ENCODE measurements at regions not wholly inside any gene's neighbourhood (a gene's known extent, or its start where the extent isn't known, plus 50 kb on each side); places are given as distances from the start of the nearest gene placed in this dataset.

DNA sequence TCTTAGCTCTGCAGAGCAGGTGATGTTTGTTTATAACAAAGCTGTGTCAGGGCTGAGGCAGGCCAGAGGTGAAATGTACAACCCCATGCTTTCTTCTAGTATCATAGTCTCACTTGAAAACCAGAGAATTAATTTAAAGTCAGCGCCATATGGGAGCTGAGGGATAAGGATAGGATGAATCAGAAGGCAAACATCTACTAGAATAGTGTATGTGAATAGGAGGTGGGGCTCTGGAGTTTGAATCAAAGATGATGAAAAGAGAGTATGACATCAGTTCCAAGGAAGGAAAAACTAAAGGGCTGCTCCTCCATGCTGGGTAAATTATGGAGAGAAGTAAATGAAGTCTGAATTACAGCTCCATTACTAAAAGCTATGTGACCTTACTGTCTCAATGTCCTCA lies 441.5 kb downstream of the RASEF start:
- TF ChIP-seq, protein P1, sequence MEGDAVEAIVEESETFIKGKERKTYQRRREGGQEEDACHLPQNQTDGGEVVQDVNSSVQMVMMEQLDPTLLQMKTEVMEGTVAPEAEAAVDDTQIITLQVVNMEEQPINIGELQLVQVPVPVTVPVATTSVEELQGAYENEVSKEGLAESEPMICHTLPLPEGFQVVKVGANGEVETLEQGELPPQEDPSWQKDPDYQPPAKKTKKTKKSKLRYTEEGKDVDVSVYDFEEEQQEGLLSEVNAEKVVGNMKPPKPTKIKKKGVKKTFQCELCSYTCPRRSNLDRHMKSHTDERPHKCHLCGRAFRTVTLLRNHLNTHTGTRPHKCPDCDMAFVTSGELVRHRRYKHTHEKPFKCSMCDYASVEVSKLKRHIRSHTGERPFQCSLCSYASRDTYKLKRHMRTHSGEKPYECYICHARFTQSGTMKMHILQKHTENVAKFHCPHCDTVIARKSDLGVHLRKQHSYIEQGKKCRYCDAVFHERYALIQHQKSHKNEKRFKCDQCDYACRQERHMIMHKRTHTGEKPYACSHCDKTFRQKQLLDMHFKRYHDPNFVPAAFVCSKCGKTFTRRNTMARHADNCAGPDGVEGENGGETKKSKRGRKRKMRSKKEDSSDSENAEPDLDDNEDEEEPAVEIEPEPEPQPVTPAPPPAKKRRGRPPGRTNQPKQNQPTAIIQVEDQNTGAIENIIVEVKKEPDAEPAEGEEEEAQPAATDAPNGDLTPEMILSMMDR (IDR thresholded peaks at IDR 0.05; ENCODE audit: insufficient read depth, missing control alignments) = no peak
- FAIRE-seq (no peak), DNase-seq (ENCODE audit: insufficient read length, low spot score) (no peak)

DNA sequence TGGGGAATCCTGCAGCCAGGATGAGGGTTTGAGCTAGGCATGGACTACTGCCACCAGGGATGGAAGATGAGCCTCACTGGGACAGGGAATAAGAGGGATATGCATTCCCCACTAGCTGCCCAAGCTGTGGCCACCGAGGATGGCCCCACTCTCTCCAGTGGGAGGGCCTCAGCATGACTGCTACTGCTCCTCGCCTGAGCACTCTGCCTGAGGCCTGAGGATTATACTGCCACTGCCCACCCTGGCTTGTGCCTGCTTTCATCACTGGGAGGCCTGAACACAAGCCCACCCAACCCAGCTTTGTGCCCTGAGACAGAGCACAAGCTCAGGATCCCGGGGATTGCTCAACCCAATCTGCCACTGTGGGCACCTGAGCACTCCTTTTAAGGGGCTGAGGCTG lies 425.6 kb downstream of the RASEF start:
- DNase-seq (ENCODE audit: insufficient read length, low spot score) = no peak
- FAIRE-seq = no peak
- TF ChIP-seq, protein P1 (IDR thresholded peaks at IDR 0.05; ENCODE audit: insufficient read depth, missing control alignments) = no peak

DNA sequence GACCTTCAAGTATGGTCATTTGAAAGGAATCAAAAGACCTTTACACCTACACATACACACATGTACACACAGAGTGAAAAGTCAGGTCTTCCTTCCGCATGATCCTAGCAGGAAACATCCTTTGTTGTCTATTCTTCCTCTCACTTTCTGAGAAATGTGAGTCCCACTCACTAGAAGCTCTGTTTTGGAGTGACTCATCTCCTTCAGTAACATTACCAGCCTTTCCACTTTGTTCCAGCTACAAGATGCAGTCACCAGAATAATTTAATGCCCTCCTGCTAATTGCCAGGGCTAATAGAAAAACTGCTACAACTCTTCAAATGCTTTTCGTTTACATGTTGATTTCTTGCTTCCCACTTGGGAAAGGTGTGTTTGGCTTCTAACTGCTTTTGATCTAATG lies 417.3 kb downstream of the RASEF start:
- DNase-seq (ENCODE audit: insufficient read length, low spot score) (no peak), FAIRE-seq (no peak)
- TF ChIP-seq, protein P1 (IDR thresholded peaks at IDR 0.05; ENCODE audit: insufficient read depth, missing control alignments) = no peak

DNA sequence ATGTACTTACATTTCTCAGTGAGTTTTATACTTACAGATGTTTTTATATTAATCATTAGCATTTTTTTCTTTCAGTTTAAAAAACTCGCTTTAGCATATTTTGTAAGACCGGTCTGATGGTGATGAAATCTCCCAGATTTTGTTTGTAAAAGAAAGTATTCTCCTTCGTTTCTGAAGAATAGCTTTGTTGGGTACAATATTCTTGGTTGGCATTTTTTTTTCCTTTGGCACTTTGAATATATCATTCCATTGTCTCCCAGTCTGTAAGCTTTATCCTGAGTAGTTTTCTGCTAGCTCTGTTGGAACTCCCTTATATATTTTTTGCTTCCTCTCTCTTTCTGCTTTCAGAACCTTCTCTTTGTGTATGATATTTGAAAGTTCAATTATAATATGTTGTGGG lies 412.6 kb downstream of the RASEF start:
- TF ChIP-seq, protein P1 (IDR thresholded peaks at IDR 0.05; ENCODE audit: insufficient read depth, missing control alignments) = no peak
- FAIRE-seq = no peak
- no peak for DNase-seq (ENCODE audit: insufficient read length, low spot score)

DNA sequence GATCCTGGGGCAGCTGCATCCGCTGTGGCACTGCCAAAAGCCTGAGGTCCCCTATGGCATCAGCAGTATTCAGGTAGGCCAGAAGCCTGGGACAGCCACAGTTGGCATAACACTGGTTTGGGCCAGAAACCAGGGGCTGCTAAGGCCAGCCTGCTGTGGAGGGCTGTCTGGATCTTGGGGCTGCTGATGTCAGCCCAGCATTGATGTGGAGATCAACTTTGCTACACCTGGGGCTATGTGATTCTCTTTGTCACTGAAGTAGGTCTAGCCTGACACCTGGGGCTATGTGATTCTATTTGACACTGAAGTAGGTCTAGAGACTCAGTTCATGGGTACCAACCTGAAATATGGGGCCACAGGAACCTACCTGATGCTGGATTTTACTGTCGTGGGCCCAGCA lies 411.5 kb downstream of the RASEF start:
- DNase-seq (ENCODE audit: insufficient read length, low spot score) (no peak), FAIRE-seq (no peak)

DNA sequence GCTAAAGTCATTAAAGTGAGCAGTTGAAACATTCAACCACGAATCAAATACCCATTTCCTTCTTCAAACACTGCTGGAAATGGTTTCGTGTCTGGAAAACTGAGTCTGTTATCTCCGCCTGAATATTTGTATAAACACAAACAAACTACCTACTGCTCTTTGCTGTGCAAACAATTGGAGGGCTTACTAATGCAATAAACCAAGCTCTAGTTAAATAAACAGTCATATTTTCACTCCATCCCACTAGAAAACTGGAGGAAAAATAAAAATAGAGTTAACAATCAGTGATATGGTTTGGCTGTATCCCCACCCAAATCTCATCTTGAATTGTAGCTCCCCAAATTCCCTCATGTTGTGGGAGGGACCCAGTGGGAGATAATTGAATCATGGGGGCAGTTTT lies 397.6 kb downstream of the RASEF start:
- DNase-seq (ENCODE audit: insufficient read length, low spot score) (no peak), FAIRE-seq (no peak)
- TF ChIP-seq, protein P1 (IDR thresholded peaks at IDR 0.05; ENCODE audit: insufficient read depth, missing control alignments) = no peak

More for the DNA sequence above, 411.5 kb downstream of the RASEF start:
- TF ChIP-seq, protein P1 (IDR thresholded peaks at IDR 0.05; ENCODE audit: insufficient read depth, missing control alignments) = no peak

DNA sequence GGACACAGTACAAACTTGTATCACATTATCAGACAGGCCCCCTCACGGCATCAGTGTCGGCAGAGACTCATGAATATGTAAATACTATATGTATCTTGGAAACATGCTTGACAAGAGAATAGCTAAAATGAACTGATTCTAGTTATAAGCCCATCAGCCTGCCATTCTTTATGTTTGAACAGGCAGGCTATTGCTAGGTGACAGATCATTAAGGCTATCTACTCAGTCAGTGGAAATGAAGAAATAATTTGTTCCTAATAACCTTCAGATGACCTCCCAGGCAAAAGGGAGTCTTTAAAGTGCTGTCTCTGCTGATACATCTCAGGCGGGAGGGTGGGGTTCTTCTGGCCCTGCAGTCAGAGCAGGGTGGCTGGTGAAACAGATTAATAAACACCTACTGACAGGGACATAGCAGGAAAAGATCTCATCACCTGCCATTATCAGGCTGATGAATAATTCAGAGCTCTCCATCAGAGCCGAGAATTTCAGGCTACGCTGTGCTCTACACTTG lies 394.2 kb downstream of the RASEF start:
- FAIRE-seq (no peak), DNase-seq (ENCODE audit: insufficient read length, low spot score) (no peak)
- TF ChIP-seq, protein P1 (IDR thresholded peaks at IDR 0.05; ENCODE audit: insufficient read depth, missing control alignments) = no peak

All from D721Med (cell line).